KMS-11 (cell line): ENCODE measurements at regions not wholly inside any gene's neighbourhood (a gene's known extent, or its start where the extent isn't known, plus 50 kb on each side); places are given as distances from the start of the nearest gene placed in this dataset.
"Not testable (repeated sequence)": the region's sequence is repeated elsewhere in the genome, so short reads cannot be mapped to it uniquely, and the experiment has no call there.

Source experiments
- H2AFZ ChIP-seq: fragments of 200-600 bp; sonication (generic); 2 replicates; pipeline ENCODE4 v1.6.1; 2016; ENCODE audit warnings: antibody characterized with exemption, mixed run types, low read depth
- H3K27ac ChIP-seq: fragments of 200-600 bp; sonication (generic); 2 replicates; pipeline ENCODE4 v1.6.1; 2016; ENCODE audit warnings: mild to moderate bottlenecking, mixed run types
- H3K27me3 ChIP-seq: fragments of 200-600 bp; sonication (generic); 2 replicates; pipeline ENCODE4 v1.6.1; 2017; ENCODE audit warnings: mild to moderate bottlenecking, low read depth, mixed run types, moderate library complexity; ENCODE audit not compliant: insufficient read depth
- H3K36me3 ChIP-seq: fragments of 200-600 bp; sonication (generic); 2 replicates; pipeline ENCODE4 v1.6.1; 2017; ENCODE audit warnings: mild to moderate bottlenecking, mixed run types; ENCODE audit not compliant: insufficient read depth
- H3K4me1 ChIP-seq: fragments of 200-600 bp; sonication (generic); 2 replicates; pipeline ENCODE4 v1.6.1; 2016; ENCODE audit warnings: mild to moderate bottlenecking, low read depth, mixed run types; ENCODE audit not compliant: poor library complexity, severe bottlenecking
- H3K4me2 ChIP-seq: fragments of 200-600 bp; sonication (generic); 2 replicates; pipeline ENCODE4 v1.7.0; 2016; ENCODE audit warnings: mild to moderate bottlenecking, mixed run types
- H3K4me3 ChIP-seq: fragments of 200-600 bp; sonication (generic); IDR thresholded peaks from 2 replicates; pipeline ENCODE4 v1.6.1; 2017; ENCODE audit warnings: low read depth, low read length, mixed read lengths; ENCODE audit not compliant: insufficient read depth
- H3K79me2 ChIP-seq: fragments of 200-600 bp; sonication (generic); 2 replicates; pipeline ENCODE4 v1.6.1; 2016; ENCODE audit warnings: low read depth, mixed run types; ENCODE audit not compliant: insufficient read depth
- H3K9ac ChIP-seq: fragments of 200-600 bp; sonication (generic); 2 replicates; pipeline ENCODE4 v1.6.1; 2016; ENCODE audit warnings: mild to moderate bottlenecking, mixed run types
- H4K20me1 ChIP-seq: fragments of 200-600 bp; sonication (generic); 2 replicates; pipeline ENCODE4 v1.6.1; 2016; ENCODE audit warnings: mild to moderate bottlenecking, mixed run types; ENCODE audit not compliant: insufficient read depth
- CTCF ChIP-seq: fragments of 200-600 bp; sonication (generic); conservative IDR thresholded peaks from 2 replicates; pipeline ENCODE4 v1.6.1; 2017; ENCODE audit warnings: low read depth, mild to moderate bottlenecking, antibody characterized with exemption, low read length, moderate library complexity, mixed read lengths

- no peaks in the 10 kb centered on the region for H3K4me1 ChIP-seq
- no peak for TF ChIP-seq CTCF
- H3K27ac ChIP-seq: no peak overlapping the region
- H4K20me1 ChIP-seq: no peaks in the 10 kb centered on the region
- no peaks in the 10 kb centered on the region for H3K79me2 ChIP-seq
- no peak overlapping the region for H2AFZ ChIP-seq
- H3K4me2 ChIP-seq: no peak overlapping the region
- H3K27me3 ChIP-seq: no peaks in the 10 kb centered on the region
- H3K36me3 ChIP-seq: no peaks in the 10 kb centered on the region
- no peak overlapping the region for H3K9ac ChIP-seq
- no peak overlapping the region for H3K4me3 ChIP-seq
Observed at GRCh38 chr2:35447215-35447614, 908.4 kb upstream of the CRIM1 start.

GRCh38 chr2:35443087-35443486 is 912.5 kb upstream of the CRIM1 start:
- Histone ChIP-seq H2AFZ (no peak overlapping the region), H3K4me1 (no peaks in the 10 kb centered on the region), H3K27me3 (no peaks in the 10 kb centered on the region), H3K36me3 (no peaks in the 10 kb centered on the region), H4K20me1 (no peaks in the 10 kb centered on the region), H3K9ac (no peak overlapping the region), H3K4me3 (no peak overlapping the region), H3K27ac (no peak overlapping the region), H3K4me2 (no peak overlapping the region), H3K79me2 (no peaks in the 10 kb centered on the region)
- TF ChIP-seq CTCF: no peak

GRCh38 chr2:35441575-35441974 is 914.0 kb upstream of the CRIM1 start:
- H3K4me1 ChIP-seq, H2AFZ ChIP-seq, H3K9ac ChIP-seq, H3K36me3 ChIP-seq, H3K4me3 ChIP-seq, H3K27ac ChIP-seq, H4K20me1 ChIP-seq, H3K27me3 ChIP-seq, H3K4me2 ChIP-seq, H3K79me2 ChIP-seq: not testable (repeated sequence)

- not testable (repeated sequence) for H3K36me3 ChIP-seq, H3K27ac ChIP-seq, H3K4me2 ChIP-seq, H3K4me3 ChIP-seq, H3K27me3 ChIP-seq, H3K4me1 ChIP-seq, H3K79me2 ChIP-seq, H4K20me1 ChIP-seq, H3K9ac ChIP-seq, H2AFZ ChIP-seq
Observed at GRCh38 chr2:35440308-35440707, 915.3 kb upstream of the CRIM1 start.

- not testable (repeated sequence) for H3K4me2 ChIP-seq, H3K79me2 ChIP-seq, H3K4me3 ChIP-seq, H2AFZ ChIP-seq, H3K27ac ChIP-seq, H3K27me3 ChIP-seq, H3K4me1 ChIP-seq, H4K20me1 ChIP-seq, H3K9ac ChIP-seq, H3K36me3 ChIP-seq
Observed at GRCh38 chr2:35436893-35437292, 918.7 kb upstream of the CRIM1 start.

- Histone ChIP-seq H3K4me2 (no peak overlapping the region), H3K4me3 (no peak overlapping the region), H3K9ac (no peak overlapping the region), H3K27me3 (no peaks in the 10 kb centered on the region), H2AFZ (no peak overlapping the region), H3K27ac (no peak overlapping the region), H3K36me3 (no peaks in the 10 kb centered on the region), H3K4me1 (no peaks in the 10 kb centered on the region), H3K79me2 (no peaks in the 10 kb centered on the region), H4K20me1 (no peaks in the 10 kb centered on the region)
- TF ChIP-seq CTCF: peak; percentile 86
Observed at GRCh38 chr2:35428548-35428947, 927.0 kb upstream of the CRIM1 start.
